ENCODE measurements at regions not wholly inside any gene's neighbourhood (a gene's known extent, or its start where the extent isn't known, plus 50 kb on each side); places are given as distances from the start of the nearest gene placed in this dataset.

GRCh38 chr11:91819777-91820176 lies 404.8 kb upstream of the FAT3 start:
- intact Hi-C loops (cut with micrococcal nuclease): no loop called here

- intact Hi-C loops (cut with micrococcal nuclease): no loop called here
These were observed 405.4 kb upstream of the FAT3 start for GRCh38 chr11:91819195-91819594.

- intact Hi-C loops (cut with micrococcal nuclease): no loop called here
These were observed 406.6 kb upstream of the FAT3 start for GRCh38 chr11:91817996-91818395.

GRCh38 chr11:91813263-91813662 lies 411.4 kb upstream of the FAT3 start:
- intact Hi-C loops (cut with micrococcal nuclease): no loop called here

GRCh38 chr11:91810871-91811270 lies 413.7 kb upstream of the FAT3 start:
- intact Hi-C loops (cut with micrococcal nuclease): no loop called here

- intact Hi-C loops (cut with micrococcal nuclease): no loop called here
These were observed 419.3 kb upstream of the FAT3 start for GRCh38 chr11:91805293-91805692.

GRCh38 chr11:91804042-91804441 lies 420.6 kb upstream of the FAT3 start:
- intact Hi-C loops (cut with micrococcal nuclease): no loop called here

- intact Hi-C loops (cut with micrococcal nuclease): no loop called here
These were observed 422.1 kb upstream of the FAT3 start for GRCh38 chr11:91802475-91802874.

- intact Hi-C loops (cut with micrococcal nuclease): no loop called here
These were observed 424.3 kb upstream of the FAT3 start for GRCh38 chr11:91800208-91800914.

- intact Hi-C loops (cut with micrococcal nuclease): no loop called here
These were observed 426.4 kb upstream of the FAT3 start for GRCh38 chr11:91798240-91798639.

- intact Hi-C loops (cut with micrococcal nuclease): no loop called here
These were observed 427.6 kb upstream of the FAT3 start for GRCh38 chr11:91796999-91797398.

- intact Hi-C loops (cut with micrococcal nuclease): no loop called here
These were observed 429.3 kb upstream of the FAT3 start for GRCh38 chr11:91795139-91795887.

- intact Hi-C loops (cut with micrococcal nuclease): no loop called here
These were observed 430.5 kb upstream of the FAT3 start for GRCh38 chr11:91794146-91794545.

GRCh38 chr11:91792779-91793262 lies 431.8 kb upstream of the FAT3 start:
- intact Hi-C loops (cut with micrococcal nuclease): no loop called here

- intact Hi-C loops (cut with micrococcal nuclease): no loop called here
These were observed 433.5 kb upstream of the FAT3 start for GRCh38 chr11:91791171-91791468.

- intact Hi-C loops (cut with micrococcal nuclease): no loop called here
These were observed 434.1 kb upstream of the FAT3 start for GRCh38 chr11:91790346-91791170.

- intact Hi-C loops (cut with micrococcal nuclease): loop anchor here (5.0 kb wide), 1 partner anchor 51 kb away; no protein-coding TSS in a partner anchor
These were observed 435.9 kb upstream of the FAT3 start for GRCh38 chr11:91788764-91789163.

GRCh38 chr11:91786097-91786496 lies 438.5 kb upstream of the FAT3 start:
- intact Hi-C loops (cut with micrococcal nuclease): loop anchor here (5.0 kb wide), 1 partner anchor 49 kb away; no protein-coding TSS in a partner anchor

GRCh38 chr11:91783173-91783572 lies 441.4 kb upstream of the FAT3 start:
- intact Hi-C loops (cut with micrococcal nuclease): no loop called here

GRCh38 chr11:91778758-91779157 lies 445.9 kb upstream of the FAT3 start:
- intact Hi-C loops (cut with micrococcal nuclease): no loop called here

GRCh38 chr11:91776655-91777054 lies 448.0 kb upstream of the FAT3 start:
- intact Hi-C loops (cut with micrococcal nuclease): no loop called here

- intact Hi-C loops (cut with micrococcal nuclease): no loop called here
These were observed 451.5 kb upstream of the FAT3 start for GRCh38 chr11:91773090-91773489.
